ENCODE measurements at regions not wholly inside any gene's neighbourhood (a gene's known extent, or its start where the extent isn't known, plus 50 kb on each side); places are given as distances from the start of the nearest gene placed in this dataset.

GRCh38 chr2:16329421-16329820 lies 336.2 kb downstream of the CYRIA start:
- Histone ChIP-seq H3K27ac (no peak overlapping the region), H3K27me3 (no peaks in the 10 kb centered on the region), H3K36me3 (ENCODE audit: low read depth, missing control alignments) (no peaks in the 10 kb centered on the region), H3K9me3 (no peaks in the 10 kb centered on the region), H3K4me1 (no peaks in the 10 kb centered on the region), H3K4me3 (no peak overlapping the region)
- intact Hi-C loops (cut with DNase I; ENCODE audit: low total_unique reads): no loop called here
- DNase-seq: no peak
- no peak for TF ChIP-seq POLR2A (IDR thresholded peaks at IDR 0.05)
- TF ChIP-seq, protein P1, sequence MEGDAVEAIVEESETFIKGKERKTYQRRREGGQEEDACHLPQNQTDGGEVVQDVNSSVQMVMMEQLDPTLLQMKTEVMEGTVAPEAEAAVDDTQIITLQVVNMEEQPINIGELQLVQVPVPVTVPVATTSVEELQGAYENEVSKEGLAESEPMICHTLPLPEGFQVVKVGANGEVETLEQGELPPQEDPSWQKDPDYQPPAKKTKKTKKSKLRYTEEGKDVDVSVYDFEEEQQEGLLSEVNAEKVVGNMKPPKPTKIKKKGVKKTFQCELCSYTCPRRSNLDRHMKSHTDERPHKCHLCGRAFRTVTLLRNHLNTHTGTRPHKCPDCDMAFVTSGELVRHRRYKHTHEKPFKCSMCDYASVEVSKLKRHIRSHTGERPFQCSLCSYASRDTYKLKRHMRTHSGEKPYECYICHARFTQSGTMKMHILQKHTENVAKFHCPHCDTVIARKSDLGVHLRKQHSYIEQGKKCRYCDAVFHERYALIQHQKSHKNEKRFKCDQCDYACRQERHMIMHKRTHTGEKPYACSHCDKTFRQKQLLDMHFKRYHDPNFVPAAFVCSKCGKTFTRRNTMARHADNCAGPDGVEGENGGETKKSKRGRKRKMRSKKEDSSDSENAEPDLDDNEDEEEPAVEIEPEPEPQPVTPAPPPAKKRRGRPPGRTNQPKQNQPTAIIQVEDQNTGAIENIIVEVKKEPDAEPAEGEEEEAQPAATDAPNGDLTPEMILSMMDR (IDR thresholded peaks at IDR 0.05): no peak
- WGBS, 2 donors: 88 to 90% methylated on average over 7 of the region's 7 CpGs

- no peak overlapping the region for H3K4me3 ChIP-seq
- TF ChIP-seq POLR2A (IDR thresholded peaks at IDR 0.05): no peak
- TF ChIP-seq, protein P1 (IDR thresholded peaks at IDR 0.05): no peak
- no peak for DNase-seq
- H3K27ac ChIP-seq: no peak overlapping the region
- no peaks in the 10 kb centered on the region for H3K9me3 ChIP-seq
- no peaks in the 10 kb centered on the region for H3K36me3 ChIP-seq (ENCODE audit: low read depth, missing control alignments)
- intact Hi-C loops (cut with DNase I; ENCODE audit: low total_unique reads): no loop called here
- H3K27me3 ChIP-seq: no peaks in the 10 kb centered on the region
- WGBS, 2 donors: 95 to 96% methylated on average over 6 of the region's 6 CpGs
- no peaks in the 10 kb centered on the region for H3K4me1 ChIP-seq
Observed at GRCh38 chr2:16328521-16329190, 337.0 kb downstream of the CYRIA start.

GRCh38 chr2:16327326-16327725 lies 338.3 kb downstream of the CYRIA start:
- Histone ChIP-seq H3K27me3 (no peaks in the 10 kb centered on the region), H3K9me3 (no peaks in the 10 kb centered on the region), H3K36me3 (ENCODE audit: low read depth, missing control alignments) (no peaks in the 10 kb centered on the region), H3K4me3 (no peak overlapping the region), H3K4me1 (no peaks in the 10 kb centered on the region), H3K27ac (no peak overlapping the region)
- 85 to 91% methylated on average over 4 of the region's 4 CpGs for WGBS, 2 donors
- TF ChIP-seq, protein P1 (IDR thresholded peaks at IDR 0.05): no peak
- TF ChIP-seq POLR2A (IDR thresholded peaks at IDR 0.05): no peak
- no peak for DNase-seq
- intact Hi-C loops (cut with DNase I; ENCODE audit: low total_unique reads): no loop called here

DNA sequence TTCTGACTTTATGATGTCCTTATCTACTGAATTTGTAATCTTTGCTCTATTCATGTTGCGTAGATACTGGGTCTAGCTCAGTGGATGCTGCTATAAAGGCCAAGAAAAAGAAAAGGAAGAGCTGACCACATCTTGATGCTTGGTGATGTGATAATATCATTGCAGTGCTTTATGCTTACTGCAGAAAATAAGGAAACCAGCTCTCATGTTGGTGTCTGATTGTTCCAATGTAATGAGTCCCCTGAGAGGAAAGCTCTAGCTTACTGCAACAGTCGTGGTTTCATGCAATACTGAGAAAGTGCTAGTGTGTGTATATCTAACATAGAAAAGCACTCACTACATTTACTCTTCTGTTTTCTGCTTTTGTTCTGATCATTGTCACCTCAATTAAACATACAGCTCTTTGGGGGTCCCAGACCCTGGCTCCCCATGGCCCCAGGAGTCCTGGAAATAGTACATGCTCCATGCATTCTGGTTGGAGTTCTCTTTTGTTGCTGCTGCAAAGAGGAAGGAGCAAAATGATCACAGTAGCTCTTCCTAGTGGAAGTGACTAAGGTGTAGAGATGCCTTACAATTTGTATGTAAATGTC lies 338.8 kb downstream of the CYRIA start:
- Histone ChIP-seq H3K27ac (no peak overlapping the region), H3K36me3 (ENCODE audit: low read depth, missing control alignments) (no peaks in the 10 kb centered on the region), H3K27me3 (no peaks in the 10 kb centered on the region), H3K9me3 (no peaks in the 10 kb centered on the region), H3K4me1 (no peaks in the 10 kb centered on the region), H3K4me3 (no peak overlapping the region)
- 64 to 76% methylated on average over 2 of the region's 2 CpGs for WGBS, 2 donors
- intact Hi-C loops (cut with DNase I; ENCODE audit: low total_unique reads): no loop called here
- TF ChIP-seq, protein P1 (IDR thresholded peaks at IDR 0.05): no peak
- TF ChIP-seq POLR2A (IDR thresholded peaks at IDR 0.05): no peak
- DNase-seq: no peak
